HEK293 (cell line): ENCODE measurements at regions not wholly inside any gene's neighbourhood (a gene's known extent, or its start where the extent isn't known, plus 50 kb on each side); places are given as distances from the start of the nearest gene placed in this dataset.

Experiments used
- EGR2 ChIP-seq: fragments of 450-650 bp; formaldehyde crosslinking; IDR thresholded peaks from 2 replicates; pipeline ENCODE4 v1.5.1; 2016; ENCODE audit warnings: low read depth, missing biosample characterization, missing genetic modification characterization
- KLF8 ChIP-seq: fragments of 450-650 bp; formaldehyde crosslinking; IDR thresholded peaks from 2 replicates; pipeline ENCODE4 v1.5.1; 2016; ENCODE audit warnings: missing biosample characterization, missing genetic modification characterization
- KLF9 ChIP-seq: fragments of 450-650 bp; formaldehyde crosslinking; IDR thresholded peaks from 2 replicates; pipeline ENCODE4 v1.5.1; 2016; ENCODE audit warnings: missing biosample characterization, missing genetic modification characterization, low read depth
- OVOL3 ChIP-seq: fragments of 450-650 bp; formaldehyde crosslinking; IDR thresholded peaks from 2 replicates; pipeline ENCODE4 v1.5.1; 2016; ENCODE audit warnings: missing biosample characterization, missing genetic modification characterization
- RBAK ChIP-seq: fragments of 450-650 bp; formaldehyde crosslinking; IDR thresholded peaks from 2 replicates; pipeline ENCODE4 v1.5.1; 2016; ENCODE audit warnings: missing biosample characterization, missing genetic modification characterization
- TCF7L2 ChIP-seq: IDR thresholded peaks from 2 replicates; pipeline ENCODE4 v1.6.1; 2011; ENCODE audit warnings: low read depth, mild to moderate bottlenecking, inconsistent platforms, low read length, moderate library complexity, borderline replicate concordance
- ZBTB7A ChIP-seq: fragments of 450-650 bp; formaldehyde crosslinking; IDR thresholded peaks from 2 replicates; pipeline ENCODE4 v1.5.1; 2016; ENCODE audit warnings: low read depth, missing biosample characterization, missing genetic modification characterization
- ZNF114 ChIP-seq: fragments of 450-650 bp; formaldehyde crosslinking; IDR thresholded peaks from 2 replicates; pipeline ENCODE4 v1.5.0; 2017; ENCODE audit warnings: missing biosample characterization, missing genetic modification characterization
- ZNF121 ChIP-seq: fragments of 450-650 bp; formaldehyde crosslinking; IDR thresholded peaks from 2 replicates; pipeline ENCODE4 v1.5.1; 2016; ENCODE audit warnings: missing biosample characterization, missing genetic modification characterization
- ZNF133 ChIP-seq: fragments of 450-650 bp; formaldehyde crosslinking; IDR thresholded peaks from 2 replicates; pipeline ENCODE4 v1.5.1; 2016; ENCODE audit warnings: missing biosample characterization, missing genetic modification characterization
- ZNF174 ChIP-seq: fragments of 450-650 bp; formaldehyde crosslinking; IDR thresholded peaks from 2 replicates; pipeline ENCODE4 v1.5.0; 2017; ENCODE audit warnings: missing biosample characterization, mild to moderate bottlenecking, missing genetic modification characterization
- ZNF341 ChIP-seq: fragments of 450-650 bp; formaldehyde crosslinking; IDR thresholded peaks from 2 replicates; pipeline ENCODE4; 2016; ENCODE audit warnings: low read depth, missing biosample characterization, missing genetic modification characterization
- ZNF394 ChIP-seq: fragments of 450-650 bp; formaldehyde crosslinking; IDR thresholded peaks from 2 replicates; pipeline ENCODE4 v1.5.1; 2016; ENCODE audit warnings: missing biosample characterization, missing genetic modification characterization, mild to moderate bottlenecking, moderate library complexity, borderline replicate concordance
- ZNF404 ChIP-seq: fragments of 450-650 bp; formaldehyde crosslinking; IDR thresholded peaks from 2 replicates; pipeline ENCODE4 v1.5.1; 2017; ENCODE audit warnings: missing biosample characterization, missing genetic modification characterization
- ZNF510 ChIP-seq: fragments of 450-650 bp; formaldehyde crosslinking; IDR thresholded peaks from 2 replicates; pipeline ENCODE4 v1.5.1; 2018; ENCODE audit warnings: mild to moderate bottlenecking, missing genetic modification characterization, missing biosample characterization; ENCODE audit not compliant: insufficient replicate concordance
- ZNF530 ChIP-seq: fragments of 450-650 bp; formaldehyde crosslinking; IDR thresholded peaks from 2 replicates; pipeline ENCODE4 v1.5.1; 2016; ENCODE audit warnings: low read depth, missing biosample characterization, missing genetic modification characterization
- ZNF654 ChIP-seq: fragments of 450-650 bp; formaldehyde crosslinking; IDR thresholded peaks from 2 replicates; pipeline ENCODE4 v1.5.1; 2016; ENCODE audit warnings: low read depth, missing biosample characterization, missing genetic modification characterization
- ZNF777 ChIP-seq: fragments of 450-650 bp; formaldehyde crosslinking; IDR thresholded peaks from 2 replicates; pipeline ENCODE4 v1.5.1; 2017; ENCODE audit warnings: missing biosample characterization, missing genetic modification characterization, borderline replicate concordance
- ZXDB ChIP-seq: fragments of 450-650 bp; formaldehyde crosslinking; IDR thresholded peaks from 2 replicates; pipeline ENCODE4 v1.5.1; 2016; ENCODE audit warnings: missing biosample characterization, missing genetic modification characterization
- TF ChIP-seq, protein P1 (sequence below): fragments of 450-650 bp; formaldehyde crosslinking; IDR thresholded peaks from 2 replicates; pipeline ENCODE4 v1.5.1; 2017; ENCODE audit warnings: missing biosample characterization, missing genetic modification characterization
- TF ChIP-seq, protein P2 (sequence below): fragments of 450-650 bp; formaldehyde crosslinking; IDR thresholded peaks from 2 replicates; pipeline ENCODE4 v1.5.1; 2016; ENCODE audit warnings: missing biosample characterization, missing genetic modification characterization
- TF ChIP-seq, protein P3 (sequence below): fragments of 450-650 bp; IDR thresholded peaks from 2 replicates; pipeline ENCODE4 v1.5.1; 2018; ENCODE audit warnings: missing biosample characterization, missing genetic modification characterization
- TF ChIP-seq, protein P4 (sequence below): fragments of 450-650 bp; formaldehyde crosslinking; IDR thresholded peaks from 2 replicates; pipeline ENCODE4 v1.5.1; 2017; ENCODE audit warnings: missing biosample characterization, missing genetic modification characterization
- TF ChIP-seq, protein P5 (sequence below): fragments of 450-650 bp; formaldehyde crosslinking; conservative IDR thresholded peaks from 2 replicates; pipeline ENCODE4 v1.5.1; 2016; ENCODE audit warnings: low read depth, missing biosample characterization, missing genetic modification characterization
- TF ChIP-seq, protein P6 (sequence below): fragments of 450-650 bp; formaldehyde crosslinking; IDR thresholded peaks from 2 replicates; pipeline ENCODE4 v1.5.1; 2016; ENCODE audit warnings: missing biosample characterization, missing genetic modification characterization
- TF ChIP-seq, protein P7 (sequence below): fragments of 450-650 bp; formaldehyde crosslinking; IDR thresholded peaks from 2 replicates; pipeline ENCODE4 v1.5.1; 2016; ENCODE audit warnings: missing biosample characterization, missing genetic modification characterization, low read depth

DNA sequence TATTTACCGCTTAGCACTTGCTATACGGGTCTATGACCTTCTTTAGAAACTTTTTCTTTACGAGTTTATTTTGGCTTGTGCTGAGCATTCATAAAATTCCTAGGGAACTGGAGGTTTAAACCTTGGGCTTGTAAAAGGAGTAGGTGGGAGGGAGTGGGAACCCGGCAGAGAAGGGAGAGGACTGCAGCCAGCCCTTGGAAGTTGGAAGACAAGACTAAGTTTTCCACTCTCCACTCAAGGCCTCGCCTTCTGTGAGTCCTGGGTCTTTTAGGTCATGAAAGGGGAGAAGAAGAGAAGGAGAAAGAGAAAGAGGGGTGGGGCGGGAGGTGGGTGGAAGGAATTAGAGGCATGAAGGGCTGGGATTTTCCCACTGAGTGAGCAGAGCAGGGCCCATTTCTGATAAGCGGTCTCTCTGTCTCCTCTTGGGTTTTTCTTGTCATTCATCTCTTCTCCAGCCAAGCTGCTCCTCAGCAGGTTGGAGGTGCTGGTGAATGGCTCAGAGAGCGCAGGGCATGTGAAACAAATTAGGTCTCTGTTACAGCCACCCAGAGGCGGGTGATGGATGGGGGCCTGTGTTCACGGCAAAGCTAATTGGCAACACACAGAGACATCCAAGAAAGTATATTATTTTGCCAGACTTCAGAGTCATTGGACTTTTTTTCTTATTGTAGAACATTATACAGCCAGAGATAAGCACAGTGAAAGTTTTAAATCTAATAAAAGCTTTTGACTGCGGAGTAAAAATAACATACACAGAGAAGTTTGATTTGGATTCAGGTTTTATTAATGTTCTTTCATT lies 247.3 kb downstream of the FOXD2 start (continued):
- TF ChIP-seq, protein P1, sequence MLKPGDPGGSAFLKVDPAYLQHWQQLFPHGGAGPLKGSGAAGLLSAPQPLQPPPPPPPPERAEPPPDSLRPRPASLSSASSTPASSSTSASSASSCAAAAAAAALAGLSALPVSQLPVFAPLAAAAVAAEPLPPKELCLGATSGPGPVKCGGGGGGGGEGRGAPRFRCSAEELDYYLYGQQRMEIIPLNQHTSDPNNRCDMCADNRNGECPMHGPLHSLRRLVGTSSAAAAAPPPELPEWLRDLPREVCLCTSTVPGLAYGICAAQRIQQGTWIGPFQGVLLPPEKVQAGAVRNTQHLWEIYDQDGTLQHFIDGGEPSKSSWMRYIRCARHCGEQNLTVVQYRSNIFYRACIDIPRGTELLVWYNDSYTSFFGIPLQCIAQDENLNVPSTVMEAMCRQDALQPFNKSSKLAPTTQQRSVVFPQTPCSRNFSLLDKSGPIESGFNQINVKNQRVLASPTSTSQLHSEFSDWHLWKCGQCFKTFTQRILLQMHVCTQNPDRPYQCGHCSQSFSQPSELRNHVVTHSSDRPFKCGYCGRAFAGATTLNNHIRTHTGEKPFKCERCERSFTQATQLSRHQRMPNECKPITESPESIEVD (tag by site-specific recombination) = peak; percentile 86
- TF ChIP-seq ZNF510 (tag by site-specific recombination) (no peak), RBAK (tag by site-specific recombination) (no peak), KLF9 (tag by site-specific recombination) (no peak; the same call in 1 of the 2 replicates), ZNF114 (no peak), ZNF341 (tag by site-specific recombination) (peak; percentile 66), TCF7L2 (no peak), ZNF133 (no peak), ZNF404 (no peak), EGR2 (peak; percentile 89), ZBTB7A (tag by site-specific recombination) (no peak), KLF8 (tag by site-specific recombination) (no peak), ZNF777 (no peak), ZNF174 (no peak), ZNF654 (tag by site-specific recombination) (no peak), ZNF121 (tag by site-specific recombination) (no peak), OVOL3 (no peak), ZNF394 (tag by site-specific recombination) (peak; percentile 26; the same call in 1 of the 2 replicates), ZXDB (tag by site-specific recombination) (peak; percentile 59), ZNF530 (tag by site-specific recombination) (no peak)
- TF ChIP-seq, protein P2, sequence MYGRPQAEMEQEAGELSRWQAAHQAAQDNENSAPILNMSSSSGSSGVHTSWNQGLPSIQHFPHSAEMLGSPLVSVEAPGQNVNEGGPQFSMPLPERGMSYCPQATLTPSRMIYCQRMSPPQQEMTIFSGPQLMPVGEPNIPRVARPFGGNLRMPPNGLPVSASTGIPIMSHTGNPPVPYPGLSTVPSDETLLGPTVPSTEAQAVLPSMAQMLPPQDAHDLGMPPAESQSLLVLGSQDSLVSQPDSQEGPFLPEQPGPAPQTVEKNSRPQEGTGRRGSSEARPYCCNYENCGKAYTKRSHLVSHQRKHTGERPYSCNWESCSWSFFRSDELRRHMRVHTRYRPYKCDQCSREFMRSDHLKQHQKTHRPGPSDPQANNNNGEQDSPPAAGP (tag by site-specific recombination) = no peak
- TF ChIP-seq, protein P3, sequence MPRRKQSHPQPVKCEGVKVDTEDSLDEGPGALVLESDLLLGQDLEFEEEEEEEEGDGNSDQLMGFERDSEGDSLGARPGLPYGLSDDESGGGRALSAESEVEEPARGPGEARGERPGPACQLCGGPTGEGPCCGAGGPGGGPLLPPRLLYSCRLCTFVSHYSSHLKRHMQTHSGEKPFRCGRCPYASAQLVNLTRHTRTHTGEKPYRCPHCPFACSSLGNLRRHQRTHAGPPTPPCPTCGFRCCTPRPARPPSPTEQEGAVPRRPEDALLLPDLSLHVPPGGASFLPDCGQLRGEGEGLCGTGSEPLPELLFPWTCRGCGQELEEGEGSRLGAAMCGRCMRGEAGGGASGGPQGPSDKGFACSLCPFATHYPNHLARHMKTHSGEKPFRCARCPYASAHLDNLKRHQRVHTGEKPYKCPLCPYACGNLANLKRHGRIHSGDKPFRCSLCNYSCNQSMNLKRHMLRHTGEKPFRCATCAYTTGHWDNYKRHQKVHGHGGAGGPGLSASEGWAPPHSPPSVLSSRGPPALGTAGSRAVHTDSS = no peak
- TF ChIP-seq, protein P4, sequence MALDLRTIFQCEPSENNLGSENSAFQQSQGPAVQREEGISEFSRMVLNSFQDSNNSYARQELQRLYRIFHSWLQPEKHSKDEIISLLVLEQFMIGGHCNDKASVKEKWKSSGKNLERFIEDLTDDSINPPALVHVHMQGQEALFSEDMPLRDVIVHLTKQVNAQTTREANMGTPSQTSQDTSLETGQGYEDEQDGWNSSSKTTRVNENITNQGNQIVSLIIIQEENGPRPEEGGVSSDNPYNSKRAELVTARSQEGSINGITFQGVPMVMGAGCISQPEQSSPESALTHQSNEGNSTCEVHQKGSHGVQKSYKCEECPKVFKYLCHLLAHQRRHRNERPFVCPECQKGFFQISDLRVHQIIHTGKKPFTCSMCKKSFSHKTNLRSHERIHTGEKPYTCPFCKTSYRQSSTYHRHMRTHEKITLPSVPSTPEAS = no peak
- TF ChIP-seq, protein P5, sequence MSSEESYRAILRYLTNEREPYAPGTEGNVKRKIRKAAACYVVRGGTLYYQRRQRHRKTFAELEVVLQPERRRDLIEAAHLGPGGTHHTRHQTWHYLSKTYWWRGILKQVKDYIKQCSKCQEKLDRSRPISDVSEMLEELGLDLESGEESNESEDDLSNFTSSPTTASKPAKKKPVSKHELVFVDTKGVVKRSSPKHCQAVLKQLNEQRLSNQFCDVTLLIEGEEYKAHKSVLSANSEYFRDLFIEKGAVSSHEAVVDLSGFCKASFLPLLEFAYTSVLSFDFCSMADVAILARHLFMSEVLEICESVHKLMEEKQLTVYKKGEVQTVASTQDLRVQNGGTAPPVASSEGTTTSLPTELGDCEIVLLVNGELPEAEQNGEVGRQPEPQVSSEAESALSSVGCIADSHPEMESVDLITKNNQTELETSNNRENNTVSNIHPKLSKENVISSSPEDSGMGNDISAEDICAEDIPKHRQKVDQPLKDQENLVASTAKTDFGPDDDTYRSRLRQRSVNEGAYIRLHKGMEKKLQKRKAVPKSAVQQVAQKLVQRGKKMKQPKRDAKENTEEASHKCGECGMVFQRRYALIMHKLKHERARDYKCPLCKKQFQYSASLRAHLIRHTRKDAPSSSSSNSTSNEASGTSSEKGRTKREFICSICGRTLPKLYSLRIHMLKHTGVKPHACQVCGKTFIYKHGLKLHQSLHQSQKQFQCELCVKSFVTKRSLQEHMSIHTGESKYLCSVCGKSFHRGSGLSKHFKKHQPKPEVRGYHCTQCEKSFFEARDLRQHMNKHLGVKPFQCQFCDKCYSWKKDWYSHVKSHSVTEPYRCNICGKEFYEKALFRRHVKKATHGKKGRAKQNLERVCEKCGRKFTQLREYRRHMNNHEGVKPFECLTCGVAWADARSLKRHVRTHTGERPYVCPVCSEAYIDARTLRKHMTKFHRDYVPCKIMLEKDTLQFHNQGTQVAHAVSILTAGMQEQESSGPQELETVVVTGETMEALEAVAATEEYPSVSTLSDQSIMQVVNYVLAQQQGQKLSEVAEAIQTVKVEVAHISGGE (tag by site-specific recombination) = peak; percentile 31; the same call in 1 of the 2 replicates
- TF ChIP-seq, protein P6, sequence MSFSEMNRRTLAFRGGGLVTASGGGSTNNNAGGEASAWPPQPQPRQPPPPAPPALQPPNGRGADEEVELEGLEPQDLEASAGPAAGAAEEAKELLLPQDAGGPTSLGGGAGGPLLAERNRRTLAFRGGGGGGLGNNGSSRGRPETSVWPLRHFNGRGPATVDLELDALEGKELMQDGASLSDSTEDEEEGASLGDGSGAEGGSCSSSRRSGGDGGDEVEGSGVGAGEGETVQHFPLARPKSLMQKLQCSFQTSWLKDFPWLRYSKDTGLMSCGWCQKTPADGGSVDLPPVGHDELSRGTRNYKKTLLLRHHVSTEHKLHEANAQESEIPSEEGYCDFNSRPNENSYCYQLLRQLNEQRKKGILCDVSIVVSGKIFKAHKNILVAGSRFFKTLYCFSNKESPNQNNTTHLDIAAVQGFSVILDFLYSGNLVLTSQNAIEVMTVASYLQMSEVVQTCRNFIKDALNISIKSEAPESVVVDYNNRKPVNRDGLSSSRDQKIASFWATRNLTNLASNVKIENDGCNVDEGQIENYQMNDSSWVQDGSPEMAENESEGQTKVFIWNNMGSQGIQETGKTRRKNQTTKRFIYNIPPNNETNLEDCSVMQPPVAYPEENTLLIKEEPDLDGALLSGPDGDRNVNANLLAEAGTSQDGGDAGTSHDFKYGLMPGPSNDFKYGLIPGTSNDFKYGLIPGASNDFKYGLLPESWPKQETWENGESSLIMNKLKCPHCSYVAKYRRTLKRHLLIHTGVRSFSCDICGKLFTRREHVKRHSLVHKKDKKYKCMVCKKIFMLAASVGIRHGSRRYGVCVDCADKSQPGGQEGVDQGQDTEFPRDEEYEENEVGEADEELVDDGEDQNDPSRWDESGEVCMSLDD = no peak
- TF ChIP-seq, protein P7, sequence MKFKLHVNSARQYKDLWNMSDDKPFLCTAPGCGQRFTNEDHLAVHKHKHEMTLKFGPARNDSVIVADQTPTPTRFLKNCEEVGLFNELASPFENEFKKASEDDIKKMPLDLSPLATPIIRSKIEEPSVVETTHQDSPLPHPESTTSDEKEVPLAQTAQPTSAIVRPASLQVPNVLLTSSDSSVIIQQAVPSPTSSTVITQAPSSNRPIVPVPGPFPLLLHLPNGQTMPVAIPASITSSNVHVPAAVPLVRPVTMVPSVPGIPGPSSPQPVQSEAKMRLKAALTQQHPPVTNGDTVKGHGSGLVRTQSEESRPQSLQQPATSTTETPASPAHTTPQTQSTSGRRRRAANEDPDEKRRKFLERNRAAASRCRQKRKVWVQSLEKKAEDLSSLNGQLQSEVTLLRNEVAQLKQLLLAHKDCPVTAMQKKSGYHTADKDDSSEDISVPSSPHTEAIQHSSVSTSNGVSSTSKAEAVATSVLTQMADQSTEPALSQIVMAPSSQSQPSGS (tag by site-specific recombination) = no peak
